Fibroblast of peridontal ligament (primary cell): ENCODE measurements at regions not wholly inside any gene's neighbourhood (a gene's known extent, or its start where the extent isn't known, plus 50 kb on each side); places are given as distances from the start of the nearest gene placed in this dataset.
"Not testable (repeated sequence)": the region's sequence is repeated elsewhere in the genome, so short reads cannot be mapped to it uniquely, and the experiment has no call there.

ENCODE experiments used
- DNase-seq: peaks from one replicate; pipeline ENCODE4 v3.0.0-alpha.2; 2010; ENCODE audit errors: extremely low read depth

DNA sequence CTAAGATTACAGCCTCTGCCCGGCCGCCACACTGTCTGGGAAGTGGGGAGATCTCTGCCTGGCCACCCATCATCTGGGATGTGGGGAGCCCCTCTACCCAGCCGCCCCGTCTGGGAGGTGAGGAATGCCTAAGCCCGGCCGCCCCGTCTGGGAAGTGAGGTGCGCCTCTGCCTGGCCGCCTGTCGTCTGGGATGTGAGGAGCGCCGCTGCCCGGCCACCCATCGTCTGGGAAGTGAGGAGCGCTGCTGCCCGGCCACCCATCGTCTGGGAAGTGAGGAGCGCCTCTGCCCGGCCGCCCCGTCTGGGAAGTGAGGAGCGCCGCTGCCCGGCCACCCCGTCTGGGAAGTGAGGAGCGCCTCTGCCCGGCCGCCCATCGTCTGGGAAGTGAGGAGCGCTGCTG is 135.9 kb upstream of the PROKR2 start:
- not testable (repeated sequence) for DNase-seq

DNA sequence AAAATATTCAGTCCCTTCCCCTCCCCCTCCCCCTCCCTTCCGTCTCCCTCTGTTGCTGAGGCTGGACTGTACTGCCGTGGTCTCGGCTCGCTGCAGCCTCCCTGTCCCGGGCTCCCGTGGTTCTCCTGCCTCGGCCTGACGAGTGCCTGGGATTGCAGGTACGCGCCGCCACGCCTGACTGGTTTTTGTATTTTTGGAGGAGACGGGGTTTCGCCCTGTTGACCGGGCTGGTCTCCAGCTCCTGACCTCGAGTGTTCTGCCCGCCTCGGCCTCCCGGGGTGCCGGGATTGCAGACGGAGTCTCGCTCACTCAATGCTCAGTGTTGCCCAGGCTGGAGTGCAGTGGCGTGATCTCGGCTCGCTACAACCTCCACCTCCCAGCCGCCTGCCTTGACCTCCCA is 135.5 kb upstream of the PROKR2 start:
- DNase-seq = not testable (repeated sequence)

DNA sequence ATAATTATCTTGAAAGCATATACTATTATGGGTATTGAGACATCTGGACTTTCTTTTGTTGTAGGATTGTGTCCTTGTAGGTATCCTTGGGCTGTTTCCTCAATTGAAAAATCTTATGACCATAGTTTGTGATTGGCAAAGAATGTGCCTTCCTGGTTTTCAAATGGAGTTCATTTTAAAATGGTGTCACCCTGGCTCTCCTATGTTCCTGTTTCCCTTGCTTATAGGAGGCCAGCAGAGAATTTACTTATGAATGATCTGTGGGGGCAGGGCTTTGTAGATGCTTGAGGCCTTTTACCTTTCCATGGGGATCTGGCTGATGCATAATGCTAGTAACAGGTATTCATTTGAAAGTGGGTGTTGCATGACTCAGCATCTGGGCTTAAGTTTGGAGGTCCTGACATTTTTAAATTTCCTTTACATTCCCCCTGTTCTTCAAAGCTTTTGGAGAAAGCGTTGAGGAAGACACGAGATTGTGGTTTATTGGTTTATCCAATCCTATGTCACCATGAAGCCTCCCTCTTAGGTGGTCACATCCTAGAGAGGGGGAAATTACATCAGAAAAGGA is 135.0 kb upstream of the PROKR2 start:
- DNase-seq = no peak

DNA sequence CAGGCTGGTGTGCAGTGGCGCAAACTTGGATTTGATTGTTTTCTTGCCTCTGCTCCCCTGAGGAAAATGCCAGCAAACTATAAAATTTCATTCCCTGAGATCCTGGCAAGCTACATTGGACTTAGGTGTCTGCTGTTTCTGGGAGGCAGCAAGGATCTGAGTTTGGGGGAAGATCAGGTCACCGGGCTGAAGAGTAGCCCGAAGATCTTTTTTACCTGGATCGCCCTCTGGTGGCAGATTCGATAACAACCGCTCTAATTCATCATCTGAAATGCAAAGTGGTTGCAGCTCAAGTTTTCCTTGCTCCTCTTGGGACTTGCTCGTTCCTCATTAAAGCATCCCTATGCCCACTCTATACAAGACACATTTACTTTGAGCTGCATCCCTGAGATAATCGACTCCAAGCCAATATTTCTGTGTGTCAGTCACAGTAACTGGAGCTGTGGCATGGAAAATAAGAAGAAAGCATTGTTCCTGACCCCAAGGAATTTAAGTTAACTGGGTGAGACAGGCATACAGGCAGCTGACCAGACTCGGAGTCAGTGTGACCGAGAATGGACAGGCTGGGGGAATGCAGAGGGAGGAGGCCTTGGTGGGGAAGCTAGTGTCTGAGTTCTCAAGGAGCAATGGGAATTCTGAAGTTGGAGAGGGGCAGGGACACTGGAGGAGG is 131.8 kb upstream of the PROKR2 start:
- peak; percentile 37 for DNase-seq

DNA sequence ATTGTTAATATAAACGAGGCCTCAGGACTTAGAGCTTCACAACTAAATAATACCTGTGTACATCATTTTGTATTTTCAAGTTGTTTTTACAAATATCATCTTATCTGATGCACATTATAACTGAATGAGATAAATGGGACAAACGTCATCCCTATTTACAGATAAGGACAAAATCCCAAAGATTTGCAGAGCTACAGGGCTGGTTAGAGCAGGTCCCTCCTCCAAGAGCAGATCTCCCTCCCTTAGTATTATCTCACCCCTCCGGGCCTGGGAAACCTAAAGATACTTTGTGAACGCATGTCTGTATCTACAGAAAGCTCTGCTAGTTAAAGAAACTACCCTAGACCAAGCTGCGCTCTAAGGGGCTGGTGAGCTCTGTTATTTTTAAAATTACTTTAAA is 130.4 kb upstream of the PROKR2 start:
- DNase-seq = no peak

DNA sequence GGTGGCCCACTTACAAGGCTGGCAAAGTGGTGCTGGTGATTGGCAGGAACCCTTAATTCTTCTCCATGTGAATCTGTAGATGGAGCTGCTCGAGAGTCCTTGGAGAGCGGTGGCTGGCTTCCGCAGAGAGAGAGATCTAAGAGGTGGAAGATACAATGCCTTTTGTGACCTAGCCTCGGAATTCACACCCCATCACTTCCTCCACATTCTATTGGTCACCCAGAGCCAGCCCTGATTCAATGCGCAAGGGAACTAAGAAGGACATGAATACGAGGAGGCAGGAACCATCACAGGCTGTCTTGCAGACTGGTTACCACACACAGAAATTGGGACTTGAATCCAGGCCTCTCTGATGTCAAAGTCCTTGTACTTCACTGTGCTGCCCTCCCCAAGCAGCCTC is 128.9 kb upstream of the PROKR2 start:
- no peak for DNase-seq

DNA sequence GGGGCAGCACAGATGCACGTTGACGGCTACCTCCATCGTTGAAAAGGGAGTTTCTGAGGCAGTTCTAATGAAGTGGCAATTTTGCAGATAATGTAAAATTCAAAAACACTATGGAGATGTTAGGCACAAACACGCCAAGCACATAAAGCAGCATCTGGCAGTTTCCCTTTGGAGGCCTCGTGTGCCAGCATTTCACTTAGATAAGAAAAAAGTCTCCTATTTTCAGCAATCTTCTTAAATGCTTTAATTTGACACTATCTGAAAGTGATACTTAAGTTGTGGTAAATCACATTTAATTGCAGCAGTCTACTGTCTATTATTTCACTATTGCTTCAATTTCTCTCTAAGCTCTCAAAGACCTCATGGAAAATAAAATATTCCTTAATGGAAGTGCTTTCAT is 125.3 kb upstream of the PROKR2 start:
- DNase-seq = no peak

DNA sequence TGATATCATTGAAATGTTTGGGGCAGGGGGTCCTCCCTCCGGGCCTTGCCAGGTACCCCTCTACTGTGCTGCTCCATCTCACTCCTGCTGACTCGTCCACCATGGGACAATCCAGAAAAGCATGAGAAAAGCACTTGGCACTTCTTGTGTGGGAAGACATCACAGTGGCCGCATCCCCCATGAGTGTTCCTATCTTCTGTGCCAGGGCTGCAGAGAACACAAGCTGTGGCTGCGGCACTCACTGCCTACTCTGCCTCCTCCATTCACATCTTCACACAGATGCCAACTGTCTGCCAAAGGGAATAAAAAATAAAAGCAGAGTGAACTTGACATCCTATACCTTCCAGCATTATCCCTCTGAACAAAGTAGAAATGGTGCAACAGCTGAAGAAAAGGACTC is 117.4 kb upstream of the PROKR2 start:
- no peak for DNase-seq

DNA sequence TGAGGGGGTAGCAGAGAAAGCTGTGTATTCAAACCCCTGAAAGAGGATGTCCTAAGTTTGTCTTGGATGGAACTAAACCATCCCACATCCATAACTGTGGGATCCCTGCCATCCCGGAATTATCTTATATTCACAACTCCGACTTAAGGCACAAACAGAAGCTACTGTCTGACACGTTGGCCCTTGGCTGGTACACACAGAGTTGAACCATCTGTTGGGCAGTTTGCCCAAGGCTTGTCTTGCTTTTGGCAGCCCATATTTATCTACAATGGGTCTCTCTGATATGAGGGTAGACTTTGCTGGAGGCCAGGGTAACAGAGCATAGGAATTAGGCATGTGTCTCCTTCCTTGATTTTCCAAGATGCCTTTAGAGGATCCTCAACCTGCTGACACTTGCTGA is 116.6 kb upstream of the PROKR2 start:
- DNase-seq = no peak

DNA sequence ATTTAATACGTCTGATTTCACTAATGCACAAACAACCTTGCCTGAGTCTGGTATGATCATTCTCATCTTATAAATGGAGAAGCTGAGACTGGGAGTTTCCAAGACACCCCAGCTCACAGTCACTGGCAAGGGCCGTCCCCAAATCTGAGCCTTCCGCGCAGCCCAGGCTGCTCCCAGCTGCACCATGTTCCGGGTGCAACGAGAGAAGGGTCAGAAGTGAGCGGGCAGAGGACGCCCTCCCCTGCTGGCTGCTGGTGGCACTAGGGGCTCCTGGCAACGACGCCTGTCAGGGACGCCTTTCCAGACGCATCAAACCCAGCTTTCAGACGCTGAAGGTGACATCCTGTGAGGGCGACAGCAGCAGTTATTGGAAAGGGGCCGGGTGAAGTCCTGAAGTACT is 115.3 kb upstream of the PROKR2 start:
- no peak for DNase-seq

DNA sequence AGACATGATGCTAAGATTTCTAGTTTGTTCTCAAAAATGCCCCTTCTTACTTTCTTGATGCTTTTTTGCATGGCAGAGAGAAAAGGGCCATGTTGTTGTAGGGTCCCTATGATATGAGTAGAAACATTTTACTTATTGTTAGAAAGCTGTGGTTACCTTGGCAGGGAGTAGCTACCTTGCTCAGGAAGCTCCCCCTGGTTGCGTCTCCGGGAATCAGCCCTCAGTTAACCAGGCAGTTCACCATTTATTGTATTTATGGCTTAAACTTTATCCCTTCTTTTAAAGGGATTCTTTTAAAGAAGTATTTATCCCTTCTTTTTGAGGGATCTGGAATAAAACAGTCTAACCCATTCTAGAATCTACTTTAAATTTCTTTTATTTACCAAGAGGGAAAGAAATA is 113.9 kb upstream of the PROKR2 start:
- no peak for DNase-seq

DNA sequence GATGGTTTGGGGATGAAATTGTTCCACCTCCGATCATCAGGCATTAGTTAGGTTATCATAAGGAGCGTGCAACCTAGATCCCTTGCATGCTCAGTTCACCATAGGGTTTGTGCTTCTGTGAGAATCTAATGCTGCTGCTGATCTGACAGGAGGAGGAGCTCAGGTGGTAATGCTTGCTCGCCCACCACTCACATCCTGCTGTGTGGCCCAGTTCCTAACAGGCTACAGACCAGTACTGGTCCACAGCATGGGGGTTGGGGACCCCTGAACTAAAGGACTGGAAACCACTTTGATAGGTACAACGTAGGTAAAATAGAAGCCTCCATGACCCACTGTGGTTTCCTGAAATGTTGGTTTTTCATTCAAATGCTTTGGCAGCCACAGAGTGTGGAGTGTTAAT is 109.3 kb upstream of the PROKR2 start:
- DNase-seq = no peak

DNA sequence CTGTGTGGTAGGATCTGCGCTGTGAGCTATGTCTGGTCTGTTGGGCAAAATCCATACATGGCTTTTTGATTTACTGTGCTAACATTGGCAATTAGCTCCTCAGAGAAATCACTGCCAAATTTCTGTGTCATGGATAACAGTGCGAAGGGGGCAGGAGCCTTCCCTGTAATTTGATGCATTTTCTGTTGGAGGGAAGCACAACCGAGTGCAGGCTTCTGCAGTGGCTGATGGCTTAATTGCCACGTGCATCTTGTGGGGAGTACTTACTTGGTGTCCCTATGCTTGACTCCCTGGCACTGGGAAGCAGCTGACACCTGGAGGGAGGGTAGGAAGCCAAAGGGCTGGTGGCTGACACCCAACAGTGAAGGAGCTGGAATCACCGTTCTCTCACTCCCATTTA is 99.3 kb upstream of the PROKR2 start:
- no peak for DNase-seq

DNA sequence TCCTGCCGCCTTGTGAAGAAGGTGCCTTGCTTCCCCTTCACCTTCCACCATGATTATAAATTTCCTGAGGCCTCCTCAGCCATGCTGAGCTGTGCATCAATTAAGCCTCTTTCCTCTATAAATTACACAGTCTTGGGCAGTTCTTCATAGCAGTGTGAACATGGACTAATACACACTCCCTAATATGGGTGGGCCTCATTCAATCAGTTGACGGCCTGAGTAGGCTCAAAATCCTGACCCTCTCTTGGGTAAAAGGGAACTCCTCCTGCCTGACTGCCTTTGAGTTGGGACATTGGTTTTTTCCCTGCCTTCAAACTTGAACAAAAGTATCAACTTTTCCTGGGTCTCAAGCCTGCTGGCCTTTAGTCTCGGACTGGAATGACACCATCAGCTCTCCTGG is 96.6 kb upstream of the PROKR2 start:
- no peak for DNase-seq

DNA sequence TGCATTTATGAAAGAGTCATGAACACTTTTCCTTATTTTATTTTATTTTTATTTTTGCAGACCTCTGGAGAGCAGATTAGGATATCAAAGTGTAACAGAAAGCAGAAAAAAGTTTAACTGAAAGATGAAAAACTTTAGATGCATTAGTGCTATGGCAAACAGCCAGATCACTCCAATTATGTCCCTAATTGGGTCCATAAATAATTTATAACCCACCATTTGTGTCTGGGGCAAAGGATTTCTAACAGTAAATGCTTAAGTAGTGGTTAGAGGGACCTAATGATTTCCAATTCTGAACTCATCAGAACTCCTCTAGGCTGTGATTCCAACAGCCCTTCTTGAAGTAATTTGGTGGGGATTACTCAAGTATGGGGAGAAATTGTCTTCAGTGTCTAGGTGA is 93.7 kb upstream of the PROKR2 start:
- no peak for DNase-seq

DNA sequence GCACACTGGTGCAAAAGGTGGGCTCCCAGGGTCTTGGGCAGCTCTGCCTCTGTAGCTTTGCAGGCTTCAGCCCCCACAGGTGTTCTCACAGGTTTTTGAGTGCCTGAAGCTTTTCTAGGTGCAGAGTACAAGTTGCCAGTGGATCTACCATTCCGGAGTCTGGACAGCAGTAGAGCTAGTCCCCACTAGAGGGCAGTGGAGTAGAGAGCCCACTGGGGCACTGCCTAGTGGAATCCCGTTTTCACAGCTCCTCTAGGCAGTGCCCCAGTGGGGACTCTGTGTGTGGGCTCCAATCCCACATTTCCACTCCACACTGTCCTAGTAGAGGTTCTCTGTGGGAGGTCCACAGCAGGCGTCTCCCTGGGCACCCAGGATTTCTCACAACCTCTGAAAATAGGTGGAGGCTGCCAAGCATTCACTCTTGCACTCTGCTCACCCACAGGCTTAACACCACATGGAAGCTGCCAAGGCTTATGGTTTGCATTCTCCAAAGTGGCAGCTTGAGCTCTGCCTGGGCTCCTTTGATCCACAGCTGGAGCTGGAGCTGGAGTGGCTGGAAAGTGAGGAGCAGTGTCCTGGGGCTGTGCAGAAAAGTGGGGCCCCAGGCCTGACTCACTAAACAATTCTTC is 86.3 kb upstream of the PROKR2 start:
- peak; percentile 0 for DNase-seq

DNA sequence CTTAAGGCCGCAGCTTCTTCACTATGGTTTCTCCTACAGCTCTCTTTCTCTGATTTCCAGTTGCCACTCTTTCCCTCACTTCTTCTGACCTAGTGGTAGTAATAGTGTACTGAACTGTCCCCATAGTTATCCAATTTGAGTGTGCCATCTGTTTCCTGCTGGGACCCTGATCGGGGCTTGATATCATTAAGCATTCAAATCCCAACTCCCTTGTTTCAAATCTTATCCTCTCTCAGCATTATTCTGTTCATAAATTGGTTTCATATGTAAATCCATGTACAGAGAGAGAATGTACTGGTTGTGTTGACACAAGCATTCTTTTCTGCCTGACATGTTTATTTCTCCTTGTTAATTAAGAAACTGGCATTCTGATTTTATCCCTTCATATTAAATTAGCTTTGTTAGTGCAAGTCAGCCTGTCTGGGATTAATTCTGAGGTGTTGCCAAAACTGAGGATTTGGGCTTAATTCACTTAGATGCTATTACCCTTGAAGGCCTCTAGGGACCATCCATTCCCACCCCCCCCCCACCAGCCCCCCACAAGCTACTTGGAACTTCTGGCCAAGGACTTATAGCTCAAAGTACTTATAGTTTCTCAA is 84.6 kb upstream of the PROKR2 start:
- no peak for DNase-seq

DNA sequence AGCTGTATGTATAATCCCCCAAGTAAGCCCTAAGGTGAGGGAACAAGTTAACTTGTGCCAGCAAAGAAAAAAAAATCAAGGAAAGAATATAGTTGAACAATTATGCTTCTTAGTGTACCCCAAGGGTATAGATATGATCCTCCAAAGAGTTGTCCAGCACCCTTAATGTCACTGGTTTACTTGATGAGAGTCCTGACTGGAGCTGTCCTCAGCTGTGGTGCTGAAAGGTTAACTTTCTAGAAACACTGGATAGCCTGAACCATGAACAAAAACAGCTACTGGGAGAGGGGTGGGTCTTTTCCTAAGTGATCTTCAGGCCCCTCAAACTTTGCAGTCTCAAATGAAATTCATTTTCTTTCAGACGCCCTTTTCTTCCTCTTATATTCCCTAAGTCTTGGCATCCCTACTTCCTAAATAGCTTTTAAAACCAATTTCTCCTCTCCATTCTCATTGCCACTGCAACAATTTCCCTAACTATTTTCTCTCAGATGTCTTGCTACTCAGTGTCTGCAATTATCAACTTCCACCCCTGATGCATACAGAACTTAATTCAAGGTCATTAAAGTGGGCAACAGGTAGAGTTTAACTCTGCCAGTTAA is 83.5 kb upstream of the PROKR2 start:
- DNase-seq = peak; percentile 8

DNA sequence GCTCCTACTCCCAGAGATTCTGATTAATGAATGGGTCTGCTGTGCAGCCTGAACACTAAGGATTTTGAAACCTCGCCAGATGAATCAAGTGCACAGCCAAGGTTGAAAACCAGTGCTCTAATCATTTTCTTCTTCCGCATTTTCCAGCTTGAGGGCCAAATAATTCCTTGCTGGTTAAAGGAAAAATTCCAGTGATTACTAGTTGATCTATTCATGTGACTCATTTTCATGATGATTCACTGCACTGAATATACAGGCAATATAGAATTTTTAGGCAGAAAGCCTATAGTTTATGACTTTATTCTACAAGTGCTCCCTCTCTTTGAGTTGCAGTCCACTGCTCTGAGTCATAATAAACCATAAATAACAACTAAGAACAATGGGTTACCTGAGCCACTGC is 80.6 kb upstream of the PROKR2 start:
- no peak for DNase-seq

DNA sequence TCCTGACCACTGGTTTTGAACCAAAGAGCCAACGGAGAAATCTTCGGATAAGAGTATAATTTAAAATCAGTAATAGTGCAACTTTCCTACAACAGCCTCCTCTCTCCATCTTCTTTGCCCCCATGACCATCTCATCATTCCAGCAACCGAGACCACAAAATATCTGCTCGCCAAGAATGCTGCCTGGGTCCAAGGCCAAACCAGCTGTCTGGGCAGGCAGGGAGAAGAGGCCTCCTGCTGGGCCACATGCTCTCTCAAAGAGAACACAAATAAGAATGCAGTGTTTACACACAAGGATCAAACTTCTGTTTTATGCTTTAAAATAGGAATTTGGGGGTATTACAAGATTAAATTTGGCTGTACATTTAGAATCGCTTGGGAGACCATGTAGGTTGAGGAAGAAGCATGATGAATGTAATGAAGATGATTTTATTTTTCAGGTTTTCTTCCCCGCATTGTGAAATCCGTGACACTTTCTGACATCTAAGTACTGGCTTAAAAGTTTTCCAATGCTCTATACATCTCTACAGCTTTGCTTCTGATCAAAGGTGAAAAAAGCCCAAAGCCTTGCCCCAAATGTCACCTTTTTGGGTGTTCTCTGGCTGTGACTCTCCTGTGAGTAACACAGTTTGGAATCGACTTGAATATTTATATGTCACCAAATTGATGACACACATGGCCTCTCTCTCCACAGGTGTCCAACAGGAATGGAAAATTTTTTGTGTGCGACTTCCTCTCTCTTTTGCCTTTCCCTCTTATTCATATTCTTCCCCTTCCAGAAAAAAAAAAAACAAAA is 79.4 kb upstream of the PROKR2 start:
- DNase-seq = no peak

DNA sequence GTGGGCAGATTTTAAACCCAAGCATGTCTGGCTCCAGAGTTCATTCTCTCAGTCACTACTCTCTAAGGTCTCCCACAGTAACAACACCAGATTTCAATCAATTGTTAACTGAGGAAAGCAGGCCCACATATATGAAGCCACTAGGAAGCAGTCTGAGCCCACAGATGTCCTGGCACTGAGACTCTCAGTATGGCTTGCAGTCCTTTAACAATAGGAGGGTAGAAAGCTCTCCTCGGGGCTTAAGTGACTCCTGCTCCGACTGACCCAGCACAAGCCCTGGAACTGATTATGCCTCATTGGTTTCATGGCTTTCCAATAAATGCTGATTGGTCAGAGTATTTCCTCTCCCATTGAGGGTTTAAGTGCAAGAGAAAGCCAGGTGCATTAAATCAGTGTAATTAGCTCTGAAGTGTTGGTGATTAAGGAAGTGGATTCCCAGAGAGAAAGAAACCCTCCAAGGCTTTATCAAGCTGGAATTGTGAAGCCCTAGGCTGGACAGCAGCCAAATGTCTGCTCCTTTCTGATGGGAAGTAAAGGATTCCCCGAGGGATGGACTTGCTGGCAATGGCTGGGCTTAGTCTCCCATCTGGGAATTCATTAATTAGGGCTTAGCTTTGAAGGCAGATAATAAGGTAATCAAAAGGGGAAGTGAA is 76.6 kb upstream of the PROKR2 start:
- DNase-seq = no peak

DNA sequence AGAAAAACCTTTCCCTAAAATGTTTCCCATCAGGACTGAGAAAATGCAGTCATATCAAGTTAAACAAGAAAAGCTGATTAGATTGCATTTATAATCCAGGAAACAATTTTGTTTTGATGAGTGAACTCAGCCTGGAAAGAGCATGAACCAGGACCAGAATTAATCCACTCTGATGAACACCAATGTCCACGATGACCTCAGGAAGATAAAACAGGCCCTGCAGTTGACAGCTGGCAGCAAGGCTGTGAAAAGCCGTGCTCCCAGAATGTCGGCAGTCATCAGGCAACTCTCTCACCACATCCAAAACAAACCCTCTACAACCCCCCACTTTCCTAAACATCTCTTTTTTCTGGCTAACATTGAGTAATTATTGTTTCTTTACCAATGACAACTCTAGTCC is 74.0 kb upstream of the PROKR2 start:
- DNase-seq = no peak
